GM12878 (cell line): ENCODE measurements at regions not wholly inside any gene's neighbourhood (a gene's known extent, or its start where the extent isn't known, plus 50 kb on each side); places are given as distances from the start of the nearest gene placed in this dataset.

Experiments
- ATAC-seq: fragments of 200-7000 bp; cut with Tn5 transposase; 3 replicates; pipeline ENCODE4 v1.9.1; 2020; ENCODE audit warnings: mild to moderate bottlenecking, moderate library complexity
- BruUV-seq: library from RNA; stranded (reverse); fragments of 400-500 nt; replicated peaks from 2 replicates; lab custom pipeline; 2021; lab: Mats Ljungman, UMichigan
- CTCF ChIA-PET: fragments of 300-600 bp; sonication (Branson Sonifier 250); formaldehyde crosslinking; extraction: SDS; loops from one replicate; lab custom pipeline; 2021; ENCODE audit warnings: inconsistent platforms; lab: Yijun Ruan, JAX
- POLR2A ChIA-PET: fragments of 350-600 bp; formaldehyde crosslinking; extraction: SDS; loops from one replicate; lab custom pipeline; 2021; ENCODE audit warnings: inconsistent platforms; lab: Charles Lee
- RAD21 ChIA-PET: fragments of 300-600 bp; sonication (Branson Sonifier 250); formaldehyde crosslinking; loops from one replicate; lab custom pipeline; 2023; ENCODE audit warnings: antibody characterized with exemption; ENCODE audit not compliant: unreplicated experiment; lab: Charles Lee
- SMC1A ChIA-PET: fragments of 300-600 bp; sonication (Branson Sonifier 250); formaldehyde crosslinking; loops from one replicate; lab custom pipeline; 2023; ENCODE audit not compliant: unreplicated experiment, uncharacterized antibody; lab: Charles Lee
- DNase-seq: peaks from one replicate; pipeline ENCODE4 v3.0.0-alpha.2; 2011; ENCODE audit warnings: low read depth, low spot score
- FAIRE-seq: peaks from 3 replicates; lab custom pipeline; 2011; peaks lifted over from hg19 to GRCh38; lab: Jason Lieb, UNC
- H2AFZ ChIP-seq: 2 replicates; pipeline ENCODE4 v1.6.0; 2011; ENCODE audit warnings: low read depth, low read length, control low read depth; ENCODE audit not compliant: control insufficient read depth
- H3K27ac ChIP-seq: 2 replicates; pipeline ENCODE4 v1.5.1; 2011; ENCODE audit warnings: control low read depth; ENCODE audit not compliant: control insufficient read depth, insufficient read depth
- H3K27me3 ChIP-seq, 2 experiments: replicated peaks in 1 of 2; 2 replicates each; pipeline versions ENCODE4 v1.6.0 to v1.6.1; 2011; ENCODE audit warnings: low read length in 1 of 2; ENCODE audit not compliant: control insufficient read depth in 2 of 2, insufficient read depth in 2 of 2
- H3K36me3 ChIP-seq, 2 experiments: 2 replicates each; pipeline ENCODE4 v1.5.1; 2011; ENCODE audit warnings: low read length in 1 of 2; ENCODE audit not compliant: control insufficient read depth in 2 of 2, insufficient read depth in 2 of 2
- H3K4me1 ChIP-seq: 2 replicates; pipeline ENCODE4 v1.6.1; 2011; ENCODE audit warnings: mild to moderate bottlenecking, low read length, moderate library complexity, mixed read lengths; ENCODE audit not compliant: control insufficient read depth, insufficient read depth
- H3K4me2 ChIP-seq: 2 replicates; pipeline ENCODE4 v1.6.0; 2011; ENCODE audit warnings: control low read depth; ENCODE audit not compliant: control insufficient read depth, insufficient read depth
- H3K4me3 ChIP-seq: fragments of 200-600 bp; sonication (generic); 2 replicates; pipeline ENCODE4 v1.5.1; 2016
- H3K79me2 ChIP-seq: 2 replicates; pipeline ENCODE4 v1.6.0; 2011; ENCODE audit warnings: low read length; ENCODE audit not compliant: control insufficient read depth, insufficient read depth
- H3K9ac ChIP-seq: 2 replicates; pipeline ENCODE4 v1.8.0; 2011; ENCODE audit warnings: low read length, control low read depth, mixed read lengths; ENCODE audit not compliant: control insufficient read depth, insufficient read depth
- H3K9me3 ChIP-seq: replicated peaks from 3 replicates; pipeline ENCODE4 v1.5.1; 2011; ENCODE audit warnings: mild to moderate bottlenecking, low read length; ENCODE audit not compliant: control insufficient read depth, insufficient read depth
- H4K20me1 ChIP-seq: 2 replicates; pipeline ENCODE4 v1.6.0; 2011; ENCODE audit not compliant: control insufficient read depth, insufficient read depth
- ATF2 ChIP-seq: IDR thresholded peaks from 2 replicates; pipeline ENCODE4 v1.6.1; 2012; ENCODE audit warnings: low read length, inconsistent platforms
- BCL11A ChIP-seq: IDR thresholded peaks from 2 replicates; pipeline ENCODE4 v1.6.1; 2011; ENCODE audit warnings: low read depth, low read length
- CBFB ChIP-seq: IDR thresholded peaks from 2 replicates; pipeline ENCODE4 v1.6.1; 2016; ENCODE audit warnings: antibody characterized with exemption, low read depth
- CREB1 ChIP-seq: IDR thresholded peaks from 2 replicates; pipeline ENCODE4 v1.6.1; 2012; ENCODE audit warnings: low read depth, mild to moderate bottlenecking, inconsistent platforms
- CREM ChIP-seq: IDR thresholded peaks from 2 replicates; pipeline ENCODE4 v1.6.1; 2014; ENCODE audit warnings: antibody characterized with exemption, low read depth
- FOS ChIP-seq: IDR thresholded peaks from 3 replicates; pipeline ENCODE4 v1.6.1; 2011; ENCODE audit warnings: borderline replicate concordance; ENCODE audit not compliant: insufficient read length; ENCODE audit errors: extremely low read depth
- IRF4 ChIP-seq: IDR thresholded peaks from 2 replicates; pipeline ENCODE4 v1.6.1; 2011; ENCODE audit warnings: low read depth, low read length
- KLF5 ChIP-seq: fragments of 450-650 bp; IDR thresholded peaks from 2 replicates; pipeline ENCODE4 v1.6.1; 2014; ENCODE audit warnings: mild to moderate bottlenecking; ENCODE audit not compliant: partially characterized antibody
- MTA3 ChIP-seq: IDR thresholded peaks from 2 replicates; pipeline ENCODE4 v1.6.1; 2012; ENCODE audit warnings: low read length, inconsistent platforms, borderline replicate concordance
- MYB ChIP-seq: fragments of 150-350 bp; IDR thresholded peaks from 2 replicates; pipeline ENCODE4 v1.6.1; 2014; ENCODE audit warnings: mild to moderate bottlenecking, low read depth, low read length, borderline replicate concordance
- PRDM15 ChIP-seq: fragments of 450-650 bp; formaldehyde crosslinking; IDR thresholded peaks from 2 replicates; pipeline ENCODE4 v1.4.0; 2020; ENCODE audit warnings: mild to moderate bottlenecking, moderate library complexity
- RAD21 ChIP-seq: IDR thresholded peaks from 2 replicates; pipeline ENCODE4 v1.6.1; 2011; ENCODE audit warnings: mild to moderate bottlenecking, low read depth, low read length, moderate library complexity; ENCODE audit not compliant: insufficient read depth
- RELA ChIP-seq: fragments of 450-650 bp; IDR thresholded peaks from 2 replicates; pipeline ENCODE4 v1.8.0; 2014; ENCODE audit warnings: borderline replicate concordance; ENCODE audit not compliant: partially characterized antibody
- TCF3 ChIP-seq: IDR thresholded peaks from 2 replicates; pipeline ENCODE4 v1.6.1; 2012; ENCODE audit warnings: low read depth, mild to moderate bottlenecking, low read length, borderline replicate concordance; ENCODE audit not compliant: insufficient read depth
- ZNF592 ChIP-seq: fragments of 450-650 bp; IDR thresholded peaks from 2 replicates; pipeline ENCODE4 v1.6.1; 2017; ENCODE audit warnings: mild to moderate bottlenecking, moderate library complexity
- WGBS: methylation state at CpG from one replicate; pipeline ENCODE4 v1.1.6; 2016; ENCODE audit warnings: low lambda C conversion rate; ENCODE audit not compliant: insufficient replicate concordance, insufficient coverage; ENCODE audit errors: missing lambda C conversion rate; 5-methylcytosine and 5-hydroxymethylcytosine counted together
- in situ Hi-C: fragments of 300-500 bp; cut with MboI; formaldehyde crosslinking; loops from 9 replicates; pipeline ENCODE4 v1.14.3; 2018; ENCODE audit warnings: mixed read lengths
- intact Hi-C: fragments of 100-400 bp; cut with micrococcal nuclease; formaldehyde crosslinking; loops from one replicate; pipeline ENCODE4 v1.14.2; 2022; ENCODE audit not compliant: unreplicated experiment
- TF ChIP-seq, protein P1 (sequence below): IDR thresholded peaks from 2 replicates; pipeline ENCODE4 v1.6.1; 2012; ENCODE audit warnings: low read depth, low read length, improper control_type of control experiment

- Histone ChIP-seq H3K9ac (no peak overlapping the region), H4K20me1 (no peaks in the 10 kb centered on the region), H3K79me2 (no peaks in the 10 kb centered on the region), H3K27ac (no peak overlapping the region), H3K36me3 (no peaks in the 10 kb centered on the region), H3K4me3 (no peak overlapping the region), H3K4me1 (no peaks in the 10 kb centered on the region), H2AFZ (no peak overlapping the region), H3K9me3 (no peaks in the 10 kb centered on the region), H3K4me2 (no peak overlapping the region), H3K27me3 (peaks cover 2 to 5% of the 10 kb centered on the region in 2 experiments; a peak in 2 of 4 replicates)
- no peak for ATAC-seq
- ChIA-PET CTCF (no interaction called here), POLR2A (no interaction called here), SMC1A (no interaction called here), RAD21 (no interaction called here)
- BruUV-seq: no TSS peak
- in situ Hi-C loops: no loop called here
- 37% methylated on average over 6 of the region's 6 CpGs for WGBS
- no peak for FAIRE-seq
- no peak for DNase-seq
- intact Hi-C loops: no loop called here
- no peak for TF ChIP-seq TCF3
- no peak for TF ChIP-seq CBFB
- no peak for TF ChIP-seq IRF4
- TF ChIP-seq RELA: no peak
- TF ChIP-seq PRDM15 (CRISPR knock-in tag): no peak
- TF ChIP-seq FOS: no peak
- no peak for TF ChIP-seq CREB1
- TF ChIP-seq CREM: no peak
- TF ChIP-seq, protein P1, sequence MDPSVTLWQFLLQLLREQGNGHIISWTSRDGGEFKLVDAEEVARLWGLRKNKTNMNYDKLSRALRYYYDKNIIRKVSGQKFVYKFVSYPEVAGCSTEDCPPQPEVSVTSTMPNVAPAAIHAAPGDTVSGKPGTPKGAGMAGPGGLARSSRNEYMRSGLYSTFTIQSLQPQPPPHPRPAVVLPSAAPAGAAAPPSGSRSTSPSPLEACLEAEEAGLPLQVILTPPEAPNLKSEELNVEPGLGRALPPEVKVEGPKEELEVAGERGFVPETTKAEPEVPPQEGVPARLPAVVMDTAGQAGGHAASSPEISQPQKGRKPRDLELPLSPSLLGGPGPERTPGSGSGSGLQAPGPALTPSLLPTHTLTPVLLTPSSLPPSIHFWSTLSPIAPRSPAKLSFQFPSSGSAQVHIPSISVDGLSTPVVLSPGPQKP: no peak
- no peak for TF ChIP-seq MTA3
- no peak for TF ChIP-seq ATF2
- TF ChIP-seq BCL11A: no peak
- no peak for TF ChIP-seq KLF5
- no peak for TF ChIP-seq MYB
- TF ChIP-seq ZNF592: no peak
- TF ChIP-seq RAD21: no peak
These were observed 263.6 kb upstream of the ZMIZ1 start for GRCh38 chr10:78805176-78805575.
